ENCODE measurements at regions not wholly inside any gene's neighbourhood (a gene's known extent, or its start where the extent isn't known, plus 50 kb on each side); places are given as distances from the start of the nearest gene placed in this dataset.

DNA sequence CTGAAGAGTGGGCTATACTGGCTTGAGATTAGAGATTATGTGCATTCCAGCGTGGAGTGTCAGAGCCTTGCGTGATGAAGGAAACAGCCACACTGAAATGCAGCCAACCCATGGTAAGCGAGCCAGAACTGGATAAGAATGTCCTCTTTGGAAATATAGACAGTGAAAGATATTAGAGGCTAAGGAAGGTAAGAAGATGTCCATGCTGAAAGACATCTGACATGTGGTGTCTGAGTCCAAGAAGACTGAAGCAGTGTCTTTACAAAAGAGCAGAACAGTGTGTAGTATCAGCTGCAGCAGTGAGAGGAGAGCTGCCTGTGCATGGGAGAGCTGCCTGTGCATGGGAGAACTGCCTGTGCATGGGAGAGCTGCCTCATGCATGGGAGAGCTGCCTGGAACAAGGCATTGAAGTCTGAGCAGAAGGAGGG is 672.2 kb downstream of the DIPK2A start:
- no peak for TF ChIP-seq POLR2A (IDR thresholded peaks at IDR 0.05)
- TF ChIP-seq, protein P1, sequence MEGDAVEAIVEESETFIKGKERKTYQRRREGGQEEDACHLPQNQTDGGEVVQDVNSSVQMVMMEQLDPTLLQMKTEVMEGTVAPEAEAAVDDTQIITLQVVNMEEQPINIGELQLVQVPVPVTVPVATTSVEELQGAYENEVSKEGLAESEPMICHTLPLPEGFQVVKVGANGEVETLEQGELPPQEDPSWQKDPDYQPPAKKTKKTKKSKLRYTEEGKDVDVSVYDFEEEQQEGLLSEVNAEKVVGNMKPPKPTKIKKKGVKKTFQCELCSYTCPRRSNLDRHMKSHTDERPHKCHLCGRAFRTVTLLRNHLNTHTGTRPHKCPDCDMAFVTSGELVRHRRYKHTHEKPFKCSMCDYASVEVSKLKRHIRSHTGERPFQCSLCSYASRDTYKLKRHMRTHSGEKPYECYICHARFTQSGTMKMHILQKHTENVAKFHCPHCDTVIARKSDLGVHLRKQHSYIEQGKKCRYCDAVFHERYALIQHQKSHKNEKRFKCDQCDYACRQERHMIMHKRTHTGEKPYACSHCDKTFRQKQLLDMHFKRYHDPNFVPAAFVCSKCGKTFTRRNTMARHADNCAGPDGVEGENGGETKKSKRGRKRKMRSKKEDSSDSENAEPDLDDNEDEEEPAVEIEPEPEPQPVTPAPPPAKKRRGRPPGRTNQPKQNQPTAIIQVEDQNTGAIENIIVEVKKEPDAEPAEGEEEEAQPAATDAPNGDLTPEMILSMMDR (IDR thresholded peaks at IDR 0.05) = no peak

Data from lower leg skin (tissue), 3 donors.